A673 (cell line): ENCODE measurements at regions not wholly inside any gene's neighbourhood (a gene's known extent, or its start where the extent isn't known, plus 50 kb on each side); places are given as distances from the start of the nearest gene placed in this dataset.

ENCODE experiments used
- BruUV-seq: library from RNA; stranded (reverse); fragments of 400-500 nt; replicated peaks from 2 replicates; lab custom pipeline; 2021; lab: Mats Ljungman, UMichigan
- CTCF ChIA-PET: fragments of 300-600 bp; sonication (Branson Sonifier 250); formaldehyde crosslinking; loops from one replicate; lab custom pipeline; 2022; ENCODE audit warnings: antibody characterized with exemption; lab: Charles Lee
- POLR2A ChIA-PET: fragments of 300-600 bp; sonication (Branson Sonifier 250); formaldehyde crosslinking; loops from one replicate; lab custom pipeline; 2022; ENCODE audit warnings: antibody characterized with exemption; ENCODE audit not compliant: low non-redundant PET; lab: Charles Lee
- DNase-seq: peaks from one replicate; pipeline ENCODE4 v3.0.0-alpha.2; 2015; ENCODE audit warnings: low spot score
- H3K27ac ChIP-seq: fragments of 200-600 bp; sonication (generic); 2 replicates; pipeline ENCODE4 v1.5.1; 2016; ENCODE audit warnings: mixed run types, low read depth, mild to moderate bottlenecking, mixed read lengths, antibody characterized with exemption, low read length; ENCODE audit not compliant: poor library complexity, severe bottlenecking
- H3K27me3 ChIP-seq: fragments of 200-600 bp; sonication (generic); replicated peaks from 2 replicates; pipeline ENCODE4 v1.6.1; 2017; ENCODE audit warnings: mixed run types, low read depth, mild to moderate bottlenecking, mixed read lengths, antibody characterized with exemption, low read length; ENCODE audit not compliant: insufficient read depth, poor library complexity
- H3K36me3 ChIP-seq: fragments of 200-600 bp; sonication (generic); 2 replicates; pipeline ENCODE4 v1.6.1; 2016; ENCODE audit warnings: mixed run types, mild to moderate bottlenecking, mixed read lengths, antibody characterized with exemption, low read length; ENCODE audit not compliant: insufficient read depth, poor library complexity, severe bottlenecking
- H3K4me1 ChIP-seq: fragments of 200-600 bp; sonication (generic); 2 replicates; pipeline ENCODE4 v1.6.1; 2017; ENCODE audit warnings: mixed run types, mild to moderate bottlenecking, mixed read lengths, antibody characterized with exemption, low read length; ENCODE audit not compliant: insufficient read depth, poor library complexity, severe bottlenecking
- H3K4me3 ChIP-seq: fragments of 200-600 bp; sonication (generic); 2 replicates; pipeline ENCODE4 v1.5.1; 2016; ENCODE audit warnings: low read depth, mixed run types, mild to moderate bottlenecking, mixed read lengths, low read length; ENCODE audit not compliant: poor library complexity, severe bottlenecking
- H3K9me3 ChIP-seq: fragments of 200-600 bp; sonication (generic); 2 replicates; pipeline ENCODE4 v1.6.1; 2016; ENCODE audit warnings: mixed run types, low read depth, mild to moderate bottlenecking, mixed read lengths, antibody characterized with exemption, low read length; ENCODE audit not compliant: poor library complexity, severe bottlenecking
- EZH2 ChIP-seq: fragments of 200-600 bp; sonication (generic); IDR thresholded peaks from 2 replicates; pipeline ENCODE4 v1.6.1; 2017; ENCODE audit warnings: borderline replicate concordance, low read depth, mild to moderate bottlenecking, mixed read lengths, antibody characterized with exemption, low read length; ENCODE audit not compliant: poor library complexity, severe bottlenecking
- intact Hi-C: fragments of 100-400 bp; cut with micrococcal nuclease; formaldehyde crosslinking; loops from one replicate; pipeline ENCODE4 v1.10.0; 2022; ENCODE audit not compliant: unreplicated experiment
- TF ChIP-seq, protein P1 (sequence below): fragments of 300-800, 200-600 bp; sonication (generic); conservative IDR thresholded peaks from 2 replicates; pipeline ENCODE4 v1.5.1; 2017; ENCODE audit warnings: low read depth, mild to moderate bottlenecking, antibody characterized with exemption, low read length, moderate library complexity, mixed read lengths

GRCh38 chr20:17868151-17868550, 100.4 kb downstream of the SNX5 start:
- no TSS peak for BruUV-seq

GRCh38 chr20:17867131-17867925, 101.3 kb downstream of the SNX5 start:
- Histone ChIP-seq H3K4me1 (peaks cover 5% of the 10 kb centered on the region), H3K9me3 (no peaks in the 10 kb centered on the region), H3K36me3 (no peaks in the 10 kb centered on the region), H3K4me3 (no peak overlapping the region), H3K27ac (no peak overlapping the region), H3K27me3 (no peaks in the 10 kb centered on the region)
- BruUV-seq: no TSS peak
- DNase-seq: no peak
- ChIA-PET POLR2A (no interaction called here), CTCF (no interaction called here)
- TF ChIP-seq, protein P1, sequence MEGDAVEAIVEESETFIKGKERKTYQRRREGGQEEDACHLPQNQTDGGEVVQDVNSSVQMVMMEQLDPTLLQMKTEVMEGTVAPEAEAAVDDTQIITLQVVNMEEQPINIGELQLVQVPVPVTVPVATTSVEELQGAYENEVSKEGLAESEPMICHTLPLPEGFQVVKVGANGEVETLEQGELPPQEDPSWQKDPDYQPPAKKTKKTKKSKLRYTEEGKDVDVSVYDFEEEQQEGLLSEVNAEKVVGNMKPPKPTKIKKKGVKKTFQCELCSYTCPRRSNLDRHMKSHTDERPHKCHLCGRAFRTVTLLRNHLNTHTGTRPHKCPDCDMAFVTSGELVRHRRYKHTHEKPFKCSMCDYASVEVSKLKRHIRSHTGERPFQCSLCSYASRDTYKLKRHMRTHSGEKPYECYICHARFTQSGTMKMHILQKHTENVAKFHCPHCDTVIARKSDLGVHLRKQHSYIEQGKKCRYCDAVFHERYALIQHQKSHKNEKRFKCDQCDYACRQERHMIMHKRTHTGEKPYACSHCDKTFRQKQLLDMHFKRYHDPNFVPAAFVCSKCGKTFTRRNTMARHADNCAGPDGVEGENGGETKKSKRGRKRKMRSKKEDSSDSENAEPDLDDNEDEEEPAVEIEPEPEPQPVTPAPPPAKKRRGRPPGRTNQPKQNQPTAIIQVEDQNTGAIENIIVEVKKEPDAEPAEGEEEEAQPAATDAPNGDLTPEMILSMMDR: no peak
- intact Hi-C loops: no loop called here

More at GRCh38 chr20:17868151-17868550, 100.4 kb downstream of the SNX5 start:
- Histone ChIP-seq H3K9me3 (no peaks in the 10 kb centered on the region), H3K4me1 (peaks cover 5% of the 10 kb centered on the region), H3K27ac (no peak overlapping the region), H3K4me3 (no peak overlapping the region), H3K27me3 (no peaks in the 10 kb centered on the region), H3K36me3 (no peaks in the 10 kb centered on the region)
- no peak for DNase-seq
- ChIA-PET CTCF (no interaction called here), POLR2A (no interaction called here)
- intact Hi-C loops: no loop called here
- no peak for TF ChIP-seq EZH2
- TF ChIP-seq, protein P1: no peak

DNA sequence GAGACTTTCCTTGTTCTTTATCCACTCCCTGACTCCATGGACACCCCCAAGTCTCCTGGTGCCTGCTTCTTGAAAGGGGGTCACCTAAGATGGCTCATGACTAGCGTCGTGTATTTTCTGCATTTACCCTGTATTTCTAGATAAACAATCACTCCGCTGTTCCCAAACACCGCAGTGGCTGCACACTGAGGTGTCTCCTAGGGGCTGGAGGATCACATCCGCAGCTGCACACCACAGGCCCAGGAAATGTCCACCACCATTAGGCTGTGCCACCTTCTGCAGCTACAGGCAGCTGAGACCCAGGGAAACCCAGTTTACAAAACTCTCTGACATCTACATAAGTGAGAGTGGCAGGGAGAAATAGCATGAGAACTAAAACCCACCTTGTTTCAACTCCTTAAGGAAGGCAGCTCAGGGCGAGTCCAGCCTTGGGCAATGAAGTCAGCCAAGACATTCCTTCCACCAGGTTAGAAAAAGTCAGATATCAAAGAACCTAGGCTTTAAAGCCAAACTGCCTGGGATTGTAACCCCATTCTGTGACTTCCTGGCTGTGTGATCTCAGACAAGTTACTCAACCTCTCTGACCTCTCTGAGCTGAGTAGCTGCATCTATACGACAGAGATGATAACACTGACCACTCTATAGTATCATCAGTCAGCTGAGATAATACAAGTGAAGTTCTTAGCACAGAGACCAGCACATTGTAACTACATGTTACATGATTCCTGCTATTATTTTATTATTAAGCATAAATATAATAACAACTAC, 102.2 kb downstream of the SNX5 start:
- Histone ChIP-seq H3K36me3 (no peaks in the 10 kb centered on the region), H3K4me1 (peaks cover 5% of the 10 kb centered on the region), H3K27me3 (no peaks in the 10 kb centered on the region), H3K27ac (no peak overlapping the region), H3K4me3 (no peak overlapping the region), H3K9me3 (no peaks in the 10 kb centered on the region)
- no TSS peak for BruUV-seq
- CTCF ChIA-PET: no interaction called here
- TF ChIP-seq EZH2: no peak
- TF ChIP-seq, protein P1: no peak
- no peak for DNase-seq
- intact Hi-C loops: no loop called here
- POLR2A ChIA-PET: no interaction called here
